ENCODE measurements at regions not wholly inside any gene's neighbourhood (a gene's known extent, or its start where the extent isn't known, plus 50 kb on each side); places are given as distances from the start of the nearest gene placed in this dataset.

DNA sequence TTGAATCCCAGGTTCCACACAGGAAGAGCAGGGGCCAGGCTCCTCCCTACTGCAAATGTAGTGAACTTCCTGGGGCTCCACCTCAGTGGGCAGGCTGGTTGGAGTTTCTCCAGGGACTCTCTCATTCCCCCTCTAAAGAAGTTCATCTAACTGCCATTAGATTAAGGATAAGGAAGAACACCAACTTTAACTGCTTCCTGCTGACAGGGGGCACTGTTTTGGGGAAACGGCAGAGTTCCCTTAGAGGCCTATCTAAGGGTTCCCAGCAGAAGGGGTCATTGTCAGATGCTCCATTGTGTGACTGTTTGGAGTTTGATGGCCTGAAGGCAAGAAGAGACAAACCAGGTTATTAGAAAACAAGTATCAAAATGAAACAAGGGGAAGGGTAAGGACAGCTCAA lies 2159.7 kb upstream of the PIK3C3 start:
- Histone ChIP-seq H3K9me3 (ENCODE audit: low read length) (no peaks in the 10 kb centered on the region), H3K4me2 (ENCODE audit: low read length) (no peak overlapping the region), H3K4me1 (ENCODE audit: insufficient read depth, low read length, severe bottlenecking) (no peaks in the 10 kb centered on the region), H3F3A (ENCODE audit: insufficient read depth, low read length) (no peaks in the 10 kb centered on the region), H3K27me3 (ENCODE audit: insufficient read depth, low read length) (no peaks in the 10 kb centered on the region), H3K9me2 (ENCODE audit: low read depth, low read length) (no peaks in the 10 kb centered on the region), H3K4me3 (ENCODE audit: low read depth, low read length, poor library complexity, severe bottlenecking) (no peak overlapping the region), H4K20me1 (ENCODE audit: insufficient read depth, low read length) (no peaks in the 10 kb centered on the region), H3K36me3 (ENCODE audit: insufficient read depth, low read length) (no peaks in the 10 kb centered on the region), H3K27ac (ENCODE audit: low read depth, low read length, poor library complexity, severe bottlenecking) (no peak overlapping the region), H3K9ac (ENCODE audit: low read length) (no peak overlapping the region), H2AFZ (ENCODE audit: low read length) (no peak overlapping the region), H3K79me2 (ENCODE audit: insufficient read depth, low read length) (no peaks in the 10 kb centered on the region)
- TF ChIP-seq, protein P1, sequence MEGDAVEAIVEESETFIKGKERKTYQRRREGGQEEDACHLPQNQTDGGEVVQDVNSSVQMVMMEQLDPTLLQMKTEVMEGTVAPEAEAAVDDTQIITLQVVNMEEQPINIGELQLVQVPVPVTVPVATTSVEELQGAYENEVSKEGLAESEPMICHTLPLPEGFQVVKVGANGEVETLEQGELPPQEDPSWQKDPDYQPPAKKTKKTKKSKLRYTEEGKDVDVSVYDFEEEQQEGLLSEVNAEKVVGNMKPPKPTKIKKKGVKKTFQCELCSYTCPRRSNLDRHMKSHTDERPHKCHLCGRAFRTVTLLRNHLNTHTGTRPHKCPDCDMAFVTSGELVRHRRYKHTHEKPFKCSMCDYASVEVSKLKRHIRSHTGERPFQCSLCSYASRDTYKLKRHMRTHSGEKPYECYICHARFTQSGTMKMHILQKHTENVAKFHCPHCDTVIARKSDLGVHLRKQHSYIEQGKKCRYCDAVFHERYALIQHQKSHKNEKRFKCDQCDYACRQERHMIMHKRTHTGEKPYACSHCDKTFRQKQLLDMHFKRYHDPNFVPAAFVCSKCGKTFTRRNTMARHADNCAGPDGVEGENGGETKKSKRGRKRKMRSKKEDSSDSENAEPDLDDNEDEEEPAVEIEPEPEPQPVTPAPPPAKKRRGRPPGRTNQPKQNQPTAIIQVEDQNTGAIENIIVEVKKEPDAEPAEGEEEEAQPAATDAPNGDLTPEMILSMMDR (IDR thresholded peaks at IDR 0.05; ENCODE audit: low read length), result no peak
- no peak for TF ChIP-seq EZH2 (IDR thresholded peaks at IDR 0.05; ENCODE audit: borderline replicate concordance, low read length)

GRCh38 chr18:39793609-39794008 lies 2161.4 kb upstream of the PIK3C3 start:
- Histone ChIP-seq H3K9me3 (ENCODE audit: low read length) (no peaks in the 10 kb centered on the region), H3K9me2 (ENCODE audit: low read depth, low read length) (no peaks in the 10 kb centered on the region), H3K4me1 (ENCODE audit: insufficient read depth, low read length, severe bottlenecking) (no peaks in the 10 kb centered on the region), H3K36me3 (ENCODE audit: insufficient read depth, low read length) (no peaks in the 10 kb centered on the region), H3K27ac (ENCODE audit: low read depth, low read length, poor library complexity, severe bottlenecking) (no peak overlapping the region), H3K79me2 (ENCODE audit: insufficient read depth, low read length) (no peaks in the 10 kb centered on the region), H3K27me3 (ENCODE audit: insufficient read depth, low read length) (no peaks in the 10 kb centered on the region), H3K4me2 (ENCODE audit: low read length) (no peak overlapping the region), H3K9ac (ENCODE audit: low read length) (no peak overlapping the region), H4K20me1 (ENCODE audit: insufficient read depth, low read length) (no peaks in the 10 kb centered on the region), H3K4me3 (ENCODE audit: low read depth, low read length, poor library complexity, severe bottlenecking) (no peak overlapping the region), H3F3A (ENCODE audit: insufficient read depth, low read length) (no peaks in the 10 kb centered on the region), H2AFZ (ENCODE audit: low read length) (no peak overlapping the region)
- TF ChIP-seq EZH2 (IDR thresholded peaks at IDR 0.05; ENCODE audit: borderline replicate concordance, low read length), result no peak
- TF ChIP-seq, protein P1 (IDR thresholded peaks at IDR 0.05; ENCODE audit: low read length), result no peak

GRCh38 chr18:39788383-39788782 lies 2166.7 kb upstream of the PIK3C3 start:
- no peak overlapping the region for H2AFZ ChIP-seq (ENCODE audit: low read length)
- no peaks in the 10 kb centered on the region for H3K9me2 ChIP-seq (ENCODE audit: low read depth, low read length)
- TF ChIP-seq EZH2 (IDR thresholded peaks at IDR 0.05; ENCODE audit: borderline replicate concordance, low read length), result no peak
- TF ChIP-seq, protein P1 (IDR thresholded peaks at IDR 0.05; ENCODE audit: low read length), result no peak
- H3K9me3 ChIP-seq (ENCODE audit: low read length), result no peaks in the 10 kb centered on the region
- H3K36me3 ChIP-seq (ENCODE audit: insufficient read depth, low read length), result no peaks in the 10 kb centered on the region
- no peaks in the 10 kb centered on the region for H3K4me1 ChIP-seq (ENCODE audit: insufficient read depth, low read length, severe bottlenecking)
- no peak overlapping the region for H3K27ac ChIP-seq (ENCODE audit: low read depth, low read length, poor library complexity, severe bottlenecking)
- no peaks in the 10 kb centered on the region for H4K20me1 ChIP-seq (ENCODE audit: insufficient read depth, low read length)
- H3K27me3 ChIP-seq (ENCODE audit: insufficient read depth, low read length), result no peaks in the 10 kb centered on the region
- H3K79me2 ChIP-seq (ENCODE audit: insufficient read depth, low read length), result no peaks in the 10 kb centered on the region
- H3F3A ChIP-seq (ENCODE audit: insufficient read depth, low read length), result no peaks in the 10 kb centered on the region
- no peak overlapping the region for H3K9ac ChIP-seq (ENCODE audit: low read length)
- no peak overlapping the region for H3K4me2 ChIP-seq (ENCODE audit: low read length)
- H3K4me3 ChIP-seq (ENCODE audit: low read depth, low read length, poor library complexity, severe bottlenecking), result no peak overlapping the region
